Effector memory CD8-positive, alpha-beta T cell (primary cell): ENCODE measurements at regions not wholly inside any gene's neighbourhood (a gene's known extent, or its start where the extent isn't known, plus 50 kb on each side); places are given as distances from the start of the nearest gene placed in this dataset.

ENCODE experiments used
- ATAC-seq: fragments of 150-1000 bp; cut with Tn5 transposase; replicated peaks from 2 replicates; pipeline ENCODE4 v1.10.0; 2021; ENCODE audit warnings: mild to moderate bottlenecking, moderate library complexity
- DNase-seq, 3 experiments: peaks; one replicate each; pipeline ENCODE4 v3.0.0; 2021
- H3K27ac Mint-ChIP-seq, 2 donors: one replicate each; pipeline ENCODE4 v1.8.0; 2022; ENCODE audit warnings: mild to moderate bottlenecking in 2 of 2, mixed read lengths in 2 of 2, moderate library complexity in 2 of 2
- H3K27me3 Mint-ChIP-seq, 2 donors: one replicate each; pipeline ENCODE4 v1.8.0; 2022; ENCODE audit warnings: mixed read lengths in 2 of 2
- H3K36me3 Mint-ChIP-seq: one replicate; pipeline ENCODE4 v1.8.0; 2022; ENCODE audit warnings: mild to moderate bottlenecking, moderate library complexity, mixed read lengths; ENCODE audit not compliant: insufficient read depth
- H3K4me1 Mint-ChIP-seq, 2 donors: one replicate each; pipeline ENCODE4 v1.8.0; 2022; ENCODE audit warnings: low read depth in 2 of 2, mixed read lengths in 2 of 2
- H3K4me3 Mint-ChIP-seq, 2 donors: one replicate each; pipeline ENCODE4 v1.8.0; 2022; ENCODE audit warnings: mild to moderate bottlenecking in 2 of 2, mixed read lengths in 2 of 2, moderate library complexity in 2 of 2
- H3K9me3 Mint-ChIP-seq, 2 donors: one replicate each; pipeline ENCODE4 v1.8.0; 2022; ENCODE audit warnings: mixed read lengths in 2 of 2

- Mint-ChIP-seq H3K27me3 (no peaks in the 10 kb centered on the region), H3K4me3 (no peak overlapping the region), H3K27ac (no peak overlapping the region), H3K4me1 (no peaks in the 10 kb centered on the region), H3K36me3 (no peaks in the 10 kb centered on the region), H3K9me3 (peaks cover 8 to 11% of the 10 kb centered on the region in 2 donors)
- DNase-seq (no peak), ATAC-seq (no peak)
Observed at GRCh38 chr4:188606635-188607034, 467.4 kb downstream of the TRIML1 start.

GRCh38 chr4:188611143-188611542 is 471.9 kb downstream of the TRIML1 start:
- ATAC-seq, result no peak
- H3K9me3 Mint-ChIP-seq, result peaks cover 0 to 15% of the 10 kb centered on the region in 2 donors
- DNase-seq, result no peak
- H3K27ac Mint-ChIP-seq, result no peak overlapping the region
- H3K4me1 Mint-ChIP-seq, result no peaks in the 10 kb centered on the region
- no peaks in the 10 kb centered on the region for H3K27me3 Mint-ChIP-seq
- no peaks in the 10 kb centered on the region for H3K36me3 Mint-ChIP-seq
- H3K4me3 Mint-ChIP-seq, result no peak overlapping the region

- H3K9me3 Mint-ChIP-seq, result peaks cover 0 to 29% of the 10 kb centered on the region in 2 donors
- H3K4me1 Mint-ChIP-seq, result no peaks in the 10 kb centered on the region
- H3K27ac Mint-ChIP-seq, result no peak overlapping the region
- H3K27me3 Mint-ChIP-seq, result no peaks in the 10 kb centered on the region
- H3K36me3 Mint-ChIP-seq, result no peaks in the 10 kb centered on the region
- H3K4me3 Mint-ChIP-seq, result no peak overlapping the region
- no peak for ATAC-seq
- no peak for DNase-seq
Observed at GRCh38 chr4:188612659-188613058, 473.4 kb downstream of the TRIML1 start.

- no peak overlapping the region for H3K4me3 Mint-ChIP-seq
- DNase-seq, result no peak
- no peaks in the 10 kb centered on the region for H3K4me1 Mint-ChIP-seq
- H3K27me3 Mint-ChIP-seq, result no peaks in the 10 kb centered on the region
- no peak for ATAC-seq
- H3K36me3 Mint-ChIP-seq, result no peaks in the 10 kb centered on the region
- H3K9me3 Mint-ChIP-seq, result peaks cover 1 to 29% of the 10 kb centered on the region in 2 donors
- H3K27ac Mint-ChIP-seq, result no peak overlapping the region
Observed at GRCh38 chr4:188613976-188614375, 474.7 kb downstream of the TRIML1 start.

- no peaks in the 10 kb centered on the region for H3K27me3 Mint-ChIP-seq
- H3K4me3 Mint-ChIP-seq, result no peak overlapping the region
- ATAC-seq (no peak), DNase-seq (no peak)
- H3K4me1 Mint-ChIP-seq, result no peaks in the 10 kb centered on the region
- no peaks in the 10 kb centered on the region for H3K36me3 Mint-ChIP-seq
- peaks cover 6 to 14% of the 10 kb centered on the region in 2 donors for H3K9me3 Mint-ChIP-seq
- H3K27ac Mint-ChIP-seq, result no peak overlapping the region
Observed at GRCh38 chr4:188619456-188620149, 480.4 kb downstream of the TRIML1 start.

- Mint-ChIP-seq H3K4me1 (no peaks in the 10 kb centered on the region), H3K4me3 (no peak overlapping the region), H3K36me3 (no peaks in the 10 kb centered on the region), H3K27me3 (no peaks in the 10 kb centered on the region), H3K9me3 (peaks cover 6 to 14% of the 10 kb centered on the region in 2 donors), H3K27ac (no peak overlapping the region)
- DNase-seq, result no peak
- no peak for ATAC-seq
Observed at GRCh38 chr4:188620608-188621007, 481.4 kb downstream of the TRIML1 start.

GRCh38 chr4:188623314-188623854 is 484.1 kb downstream of the TRIML1 start:
- Mint-ChIP-seq H3K36me3 (no peaks in the 10 kb centered on the region), H3K4me3 (no peak overlapping the region), H3K27me3 (no peaks in the 10 kb centered on the region), H3K4me1 (no peaks in the 10 kb centered on the region), H3K27ac (no peak overlapping the region), H3K9me3 (peaks cover 0 to 10% of the 10 kb centered on the region in 2 donors)
- no peak for DNase-seq
- no peak for ATAC-seq

- Mint-ChIP-seq H3K4me3 (no peak overlapping the region), H3K36me3 (no peaks in the 10 kb centered on the region)
- no peak for DNase-seq
Observed at GRCh38 chr4:188624370-188624769, 485.1 kb downstream of the TRIML1 start.

GRCh38 chr4:188627892-188628291 is 488.7 kb downstream of the TRIML1 start:
- H3K4me3 Mint-ChIP-seq, result no peak overlapping the region
- no peaks in the 10 kb centered on the region for H3K36me3 Mint-ChIP-seq
- H3K4me1 Mint-ChIP-seq, result no peaks in the 10 kb centered on the region
- H3K27ac Mint-ChIP-seq, result no peak overlapping the region
- peaks cover 11 to 12% of the 10 kb centered on the region in 2 donors for H3K9me3 Mint-ChIP-seq
- no peak for ATAC-seq
- H3K27me3 Mint-ChIP-seq, result no peaks in the 10 kb centered on the region
- DNase-seq, result no peak

More at GRCh38 chr4:188624370-188624769, 485.1 kb downstream of the TRIML1 start:
- no peaks in the 10 kb centered on the region for H3K27me3 Mint-ChIP-seq
- no peak overlapping the region for H3K27ac Mint-ChIP-seq
- peaks cover 0 to 5% of the 10 kb centered on the region in 2 donors for H3K9me3 Mint-ChIP-seq
- ATAC-seq, result no peak
- H3K4me1 Mint-ChIP-seq, result no peaks in the 10 kb centered on the region

GRCh38 chr4:188639479-188640100 is 500.3 kb downstream of the TRIML1 start:
- Mint-ChIP-seq H3K36me3 (no peaks in the 10 kb centered on the region), H3K4me3 (no peak overlapping the region), H3K9me3 (peaks cover 2 to 22% of the 10 kb centered on the region in 2 donors), H3K27ac (no peak overlapping the region), H3K4me1 (peaks cover 0 to 2% of the 10 kb centered on the region in 2 donors), H3K27me3 (no peaks in the 10 kb centered on the region)
- ATAC-seq (no peak), DNase-seq (no peak)

GRCh38 chr4:188647820-188648370 is 508.7 kb downstream of the TRIML1 start:
- Mint-ChIP-seq H3K4me3 (no peak overlapping the region), H3K9me3 (peaks cover 0 to 5% of the 10 kb centered on the region in 2 donors), H3K36me3 (no peaks in the 10 kb centered on the region), H3K27me3 (no peaks in the 10 kb centered on the region), H3K27ac (no peak overlapping the region), H3K4me1 (no peaks in the 10 kb centered on the region)
- DNase-seq, result no peak
- ATAC-seq, result no peak

- H3K27ac Mint-ChIP-seq, result no peak overlapping the region
Observed at GRCh38 chr4:188649635-188650034, 510.4 kb downstream of the TRIML1 start.

GRCh38 chr4:188650516-188650915 is 511.3 kb downstream of the TRIML1 start:
- DNase-seq (no peak), ATAC-seq (no peak)
- Mint-ChIP-seq H3K4me3 (no peak overlapping the region), H3K36me3 (no peaks in the 10 kb centered on the region), H3K4me1 (no peaks in the 10 kb centered on the region), H3K9me3 (peaks cover 0 to 5% of the 10 kb centered on the region in 2 donors), H3K27ac (no peak overlapping the region), H3K27me3 (no peaks in the 10 kb centered on the region)

More at GRCh38 chr4:188649635-188650034, 510.4 kb downstream of the TRIML1 start:
- no peaks in the 10 kb centered on the region for H3K4me1 Mint-ChIP-seq
- H3K4me3 Mint-ChIP-seq, result no peak overlapping the region
- no peaks in the 10 kb centered on the region for H3K36me3 Mint-ChIP-seq
- DNase-seq (no peak), ATAC-seq (no peak)
- no peaks in the 10 kb centered on the region for H3K27me3 Mint-ChIP-seq
- H3K9me3 Mint-ChIP-seq, result peaks cover 0 to 5% of the 10 kb centered on the region in 2 donors

- no peaks in the 10 kb centered on the region for H3K27me3 Mint-ChIP-seq
- peaks cover 9 to 19% of the 10 kb centered on the region in 2 donors for H3K9me3 Mint-ChIP-seq
- no peak overlapping the region for H3K4me3 Mint-ChIP-seq
- no peak for ATAC-seq
- H3K27ac Mint-ChIP-seq, result no peak overlapping the region
- no peaks in the 10 kb centered on the region for H3K36me3 Mint-ChIP-seq
- H3K4me1 Mint-ChIP-seq, result no peaks in the 10 kb centered on the region
- no peak for DNase-seq
Observed at GRCh38 chr4:188657365-188657764, 518.1 kb downstream of the TRIML1 start.
